ENCODE measurements at regions not wholly inside any gene's neighbourhood (a gene's known extent, or its start where the extent isn't known, plus 50 kb on each side); places are given as distances from the start of the nearest gene placed in this dataset.

- no peak for TF ChIP-seq TAF1 (IDR thresholded peaks at IDR 0.05; ENCODE audit: borderline replicate concordance, insufficient read depth, low read length)
- no peak for TF ChIP-seq FOXP2 (optimal IDR thresholded peaks at IDR 0.05; ENCODE audit: borderline replicate concordance, extremely low read depth, extremely low read length, insufficient read depth)
- no peak for TF ChIP-seq POLR2AphosphoS5 (IDR thresholded peaks at IDR 0.05; ENCODE audit: low read depth, low read length)
- TF ChIP-seq SIN3A (IDR thresholded peaks at IDR 0.05; ENCODE audit: borderline replicate concordance, insufficient read depth, low read length) = no peak
- TF ChIP-seq REST (IDR thresholded peaks at IDR 0.05; ENCODE audit: insufficient read depth in 1 of 2, low read depth in 2 of 2, low read length in 2 of 2) = no peak
Observed at GRCh38 chr10:129364949-129365348, 102.1 kb upstream of the MGMT start.

DNA sequence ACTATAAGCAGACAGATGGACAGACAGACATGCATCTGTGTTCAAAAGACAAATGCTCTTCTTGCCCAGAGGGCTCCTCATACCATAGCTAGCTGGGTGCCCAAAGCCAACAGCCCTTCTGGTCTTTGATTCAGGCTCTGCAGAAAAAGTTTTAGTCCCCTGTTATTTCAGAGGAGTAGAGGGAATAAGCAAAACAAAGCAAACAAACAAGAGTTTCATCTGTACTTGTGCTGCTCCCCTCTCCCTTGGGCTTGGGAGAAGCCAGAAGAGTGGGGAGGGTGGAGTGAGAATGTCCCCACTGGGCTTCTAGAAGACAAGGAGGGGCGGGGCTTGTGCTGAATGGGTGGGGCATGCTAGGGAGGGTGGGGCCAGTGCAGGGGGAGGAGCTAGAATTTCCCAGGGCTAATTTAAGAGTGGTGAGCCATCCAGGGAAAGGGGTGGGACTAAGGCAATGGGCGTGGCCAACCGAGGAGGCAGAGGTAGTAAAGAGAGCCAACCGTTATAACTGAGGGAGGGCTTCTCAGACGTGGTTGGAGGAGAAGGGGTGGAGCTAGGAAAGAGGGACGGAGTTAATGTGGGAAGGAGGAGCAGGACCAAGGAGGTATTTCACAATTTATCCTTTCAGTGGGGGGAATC, 101.2 kb upstream of the MGMT start:
- TF ChIP-seq SIN3A (IDR thresholded peaks at IDR 0.05; ENCODE audit: borderline replicate concordance, insufficient read depth, low read length) (no peak), FOXP2 (optimal IDR thresholded peaks at IDR 0.05; ENCODE audit: borderline replicate concordance, extremely low read depth, extremely low read length, insufficient read depth) (no peak), TAF1 (IDR thresholded peaks at IDR 0.05; ENCODE audit: borderline replicate concordance, insufficient read depth, low read length) (no peak), POLR2AphosphoS5 (IDR thresholded peaks at IDR 0.05; ENCODE audit: low read depth, low read length) (no peak), REST (IDR thresholded peaks at IDR 0.05; ENCODE audit: insufficient read depth in 1 of 2, low read depth in 2 of 2, low read length in 2 of 2) (no peak)

DNA sequence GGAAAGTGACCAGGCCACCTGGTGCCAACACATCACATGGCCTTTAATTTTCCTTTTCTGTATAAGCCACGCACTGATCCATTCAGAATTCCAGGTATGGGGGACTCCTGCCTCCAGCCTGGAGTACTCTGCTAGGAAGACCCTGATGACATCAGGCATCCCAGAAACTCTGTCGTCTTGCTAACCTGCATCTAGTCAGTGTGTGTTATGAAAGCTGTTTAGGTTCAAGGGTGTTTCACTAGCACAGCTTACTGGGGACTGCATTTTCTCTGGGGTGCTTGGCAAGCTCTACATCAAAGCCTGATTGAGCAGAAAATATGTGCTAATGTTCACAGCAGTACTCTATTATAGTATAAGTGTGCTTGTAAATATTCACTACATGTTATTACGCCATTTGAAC, 100.6 kb upstream of the MGMT start:
- TF ChIP-seq REST (IDR thresholded peaks at IDR 0.05; ENCODE audit: insufficient read depth in 1 of 2, low read depth in 2 of 2, low read length in 2 of 2) = no peak
- no peak for TF ChIP-seq SIN3A (IDR thresholded peaks at IDR 0.05; ENCODE audit: borderline replicate concordance, insufficient read depth, low read length)
- no peak for TF ChIP-seq POLR2AphosphoS5 (IDR thresholded peaks at IDR 0.05; ENCODE audit: low read depth, low read length)
- no peak for TF ChIP-seq FOXP2 (optimal IDR thresholded peaks at IDR 0.05; ENCODE audit: borderline replicate concordance, extremely low read depth, extremely low read length, insufficient read depth)
- TF ChIP-seq TAF1 (IDR thresholded peaks at IDR 0.05; ENCODE audit: borderline replicate concordance, insufficient read depth, low read length) = no peak

DNA sequence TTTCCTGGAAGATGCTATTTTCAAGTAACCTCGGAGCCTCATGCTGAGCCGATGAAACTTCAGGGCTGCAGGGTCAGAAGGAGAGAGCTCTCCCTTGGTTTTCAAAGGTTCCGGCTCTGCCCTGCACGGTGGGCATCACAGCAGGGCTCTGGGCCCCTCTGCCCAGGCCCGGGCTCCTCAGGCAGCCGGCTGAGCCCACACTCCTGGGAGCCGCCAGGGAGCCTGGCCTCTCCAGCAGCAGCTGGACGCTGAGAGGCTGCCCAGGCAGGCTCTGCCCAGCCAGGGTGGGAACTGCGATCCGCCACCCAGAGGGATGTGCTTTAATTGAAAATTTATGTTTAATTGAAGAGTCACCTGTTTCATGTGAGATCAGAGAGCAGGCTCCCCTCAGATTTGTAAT, 97.5 kb upstream of the MGMT start:
- TF ChIP-seq SIN3A (IDR thresholded peaks at IDR 0.05; ENCODE audit: borderline replicate concordance, insufficient read depth, low read length) (no peak), POLR2AphosphoS5 (IDR thresholded peaks at IDR 0.05; ENCODE audit: low read depth, low read length) (no peak), FOXP2 (optimal IDR thresholded peaks at IDR 0.05; ENCODE audit: borderline replicate concordance, extremely low read depth, extremely low read length, insufficient read depth) (no peak), TAF1 (IDR thresholded peaks at IDR 0.05; ENCODE audit: borderline replicate concordance, insufficient read depth, low read length) (no peak), REST (IDR thresholded peaks at IDR 0.05; ENCODE audit: insufficient read depth in 1 of 2, low read depth in 2 of 2, low read length in 2 of 2) (no peak)

Data from PFSK-1 (cell line).